CD4-positive, CD25-positive, alpha-beta regulatory T cell (primary cell): ENCODE measurements at regions not wholly inside any gene's neighbourhood (a gene's known extent, or its start where the extent isn't known, plus 50 kb on each side); places are given as distances from the start of the nearest gene placed in this dataset.

Experiments
- ATAC-seq, 2 donors: fragments of 150-1000 bp; cut with Tn5 transposase; one replicate each; pipeline ENCODE4 v1.10.0; 2021; ENCODE audit warnings: low read depth in 2 of 2, moderate number of reproducible peaks in 2 of 2, moderate library complexity in 1 of 2
- DNase-seq, 3 donors: peaks; one replicate each; pipeline versions ENCODE4 v3.0.0 to v3.0.0-alpha.2; 2012 to 2022; ENCODE audit warnings: mixed read lengths in 1 of 3
- H3K27ac ChIP-seq: one replicate; pipeline ENCODE4 v1.7.0; 2013; ENCODE audit warnings: mild to moderate bottlenecking, low read length; ENCODE audit not compliant: insufficient read depth, poor library complexity, severe bottlenecking
- H3K27me3 ChIP-seq: one replicate; pipeline ENCODE4 v1.7.0; 2013; ENCODE audit warnings: low read length; ENCODE audit not compliant: control insufficient read depth, insufficient read depth
- H3K36me3 ChIP-seq: one replicate; pipeline ENCODE4 v1.7.0; 2013; ENCODE audit warnings: mild to moderate bottlenecking, low read length, moderate library complexity; ENCODE audit not compliant: control insufficient read depth, insufficient read depth
- H3K4me1 ChIP-seq: 2 replicates; pipeline ENCODE4 v1.7.0; 2013; ENCODE audit warnings: mild to moderate bottlenecking, low read length; ENCODE audit not compliant: insufficient read depth, control insufficient read depth, poor library complexity, severe bottlenecking
- H3K4me3 ChIP-seq: one replicate; pipeline ENCODE4 v1.7.0; 2013; ENCODE audit warnings: low read depth, mild to moderate bottlenecking, low read length, moderate library complexity
- H3K9me3 ChIP-seq, 2 experiments: 1 replicate in 1 of 2; 2 replicates in 1 of 2; pipeline ENCODE4 v1.7.0; 2013; ENCODE audit warnings: low read length in 2 of 2, mild to moderate bottlenecking in 1 of 2, moderate library complexity in 1 of 2; ENCODE audit not compliant: control insufficient read depth in 2 of 2
- H3K27ac Mint-ChIP-seq, 3 donors: one replicate each; pipeline ENCODE4 v1.8.0; 2020 to 2022; ENCODE audit warnings: mild to moderate bottlenecking in 3 of 3, mixed read lengths in 3 of 3, moderate library complexity in 2 of 3
- H3K27me3 Mint-ChIP-seq: one replicate; pipeline ENCODE4 v1.8.0; 2022; ENCODE audit warnings: mild to moderate bottlenecking, mixed read lengths
- H3K36me3 Mint-ChIP-seq: one replicate; pipeline ENCODE4 v1.8.0; 2020; ENCODE audit warnings: mixed read lengths
- H3K4me1 Mint-ChIP-seq, 4 donors: one replicate each; pipeline ENCODE4 v1.8.0; 2020 to 2022; ENCODE audit warnings: mixed read lengths in 4 of 4, mild to moderate bottlenecking in 1 of 4
- H3K4me3 Mint-ChIP-seq, 4 donors: one replicate each; pipeline ENCODE4 v1.8.0; 2020 to 2022; ENCODE audit warnings: mild to moderate bottlenecking in 4 of 4, mixed read lengths in 4 of 4, moderate library complexity in 3 of 4
- H3K9me3 Mint-ChIP-seq, 7 donors: one replicate each; pipeline ENCODE4 v1.8.0; 2020 to 2022; ENCODE audit warnings: mixed read lengths in 7 of 7, mild to moderate bottlenecking in 3 of 7, moderate library complexity in 2 of 7

GRCh38 chr7:157472311-157473050 is 135.7 kb downstream of the DNAJB6 start:
- H3K36me3 Mint-ChIP-seq: peaks cover 5% of the 10 kb centered on the region
- H3K27me3 Mint-ChIP-seq: peaks cover 8% of the 10 kb centered on the region
- H3K4me1 ChIP-seq: peaks cover 22% of the 10 kb centered on the region

GRCh38 chr7:157473051-157473569 is 136.3 kb downstream of the DNAJB6 start:
- Mint-ChIP-seq H3K4me3 (peak overlapping the region in 2 of 4 donors; percentile 41 to 44), H3K27ac (peak overlapping the region in 2 of 3 donors; percentile 93 to 98), H3K36me3 (peaks cover 5% of the 10 kb centered on the region), H3K27me3 (peaks cover 8% of the 10 kb centered on the region), H3K4me1 (peaks cover 15 to 56% (median 26%) of the 10 kb centered on the region in 4 donors), H3K9me3 (peaks cover 0 to 19% (median 5%) of the 10 kb centered on the region in 7 donors)
- ATAC-seq (no peak), DNase-seq (no peak)
- peak overlapping the region; percentile 60 for H3K27ac ChIP-seq
- no peaks in the 10 kb centered on the region for H3K27me3 ChIP-seq
- peaks cover 22% of the 10 kb centered on the region for H3K4me1 ChIP-seq
- H3K36me3 ChIP-seq: no peaks in the 10 kb centered on the region
- H3K9me3 ChIP-seq: peaks cover 10 to 14% of the 10 kb centered on the region in 2 experiments
- no peak overlapping the region for H3K4me3 ChIP-seq

More at GRCh38 chr7:157472311-157473050, 135.7 kb downstream of the DNAJB6 start:
- H3K27ac Mint-ChIP-seq: peak overlapping the region; percentile 93 to 98 (median 95)
- H3K4me3 Mint-ChIP-seq: peak overlapping the region in 3 of 4 donors; percentile 39 to 77 (median 74)
- DNase-seq: no peak
- H3K27ac ChIP-seq: peak overlapping the region; percentile 60
- H3K4me1 Mint-ChIP-seq: peaks cover 11 to 50% (median 23%) of the 10 kb centered on the region in 4 donors
- H3K9me3 Mint-ChIP-seq: peaks cover 0 to 19% (median 5%) of the 10 kb centered on the region in 7 donors
- H3K27me3 ChIP-seq: no peaks in the 10 kb centered on the region
- no peaks in the 10 kb centered on the region for H3K36me3 ChIP-seq
- H3K9me3 ChIP-seq: peaks cover 10 to 14% of the 10 kb centered on the region in 2 experiments
- peak overlapping the region; percentile 66 for H3K4me3 ChIP-seq
- no peak for ATAC-seq

GRCh38 chr7:157474685-157475084 is 137.9 kb downstream of the DNAJB6 start:
- Mint-ChIP-seq H3K36me3 (peaks cover 5% of the 10 kb centered on the region), H3K27me3 (peaks cover 8% of the 10 kb centered on the region), H3K27ac (peak overlapping the region in 2 of 3 donors; percentile 11 to 81), H3K4me1 (peaks cover 16 to 69% (median 30%) of the 10 kb centered on the region in 4 donors), H3K4me3 (no peak overlapping the region), H3K9me3 (peaks cover 0 to 19% (median 5%) of the 10 kb centered on the region in 7 donors)
- H3K36me3 ChIP-seq: no peaks in the 10 kb centered on the region
- peaks cover 22% of the 10 kb centered on the region for H3K4me1 ChIP-seq
- DNase-seq (no peak), ATAC-seq (no peak)
- H3K27me3 ChIP-seq: no peaks in the 10 kb centered on the region
- H3K27ac ChIP-seq: no peak overlapping the region
- H3K4me3 ChIP-seq: no peak overlapping the region
- peaks cover 10 to 14% of the 10 kb centered on the region in 2 experiments for H3K9me3 ChIP-seq

GRCh38 chr7:157475095-157475494 is 138.3 kb downstream of the DNAJB6 start:
- H3K27me3 ChIP-seq: no peaks in the 10 kb centered on the region
- no peak overlapping the region for H3K4me3 ChIP-seq
- DNase-seq (no peak), ATAC-seq (no peak)
- Mint-ChIP-seq H3K4me1 (peaks cover 16 to 69% (median 30%) of the 10 kb centered on the region in 4 donors), H3K9me3 (peaks cover 0 to 19% (median 5%) of the 10 kb centered on the region in 7 donors), H3K36me3 (peaks cover 5% of the 10 kb centered on the region), H3K27me3 (peaks cover 8% of the 10 kb centered on the region), H3K4me3 (no peak overlapping the region), H3K27ac (peak overlapping the region in 2 of 3 donors; percentile 11 to 81)
- peaks cover 10 to 14% of the 10 kb centered on the region in 2 experiments for H3K9me3 ChIP-seq
- no peak overlapping the region for H3K27ac ChIP-seq
- H3K36me3 ChIP-seq: no peaks in the 10 kb centered on the region
- peaks cover 22% of the 10 kb centered on the region for H3K4me1 ChIP-seq

- H3K27me3 Mint-ChIP-seq: peaks cover 8% of the 10 kb centered on the region
- no peak overlapping the region for H3K4me3 ChIP-seq
- peak overlapping the region in 2 of 3 donors; percentile 41 to 81 for H3K27ac Mint-ChIP-seq
- H3K4me1 ChIP-seq: peaks cover 22% of the 10 kb centered on the region
- H3K4me1 Mint-ChIP-seq: peaks cover 16 to 68% (median 30%) of the 10 kb centered on the region in 4 donors
- H3K9me3 ChIP-seq: peaks cover 10 to 14% of the 10 kb centered on the region in 2 experiments
- DNase-seq (no peak), ATAC-seq (no peak)
- peaks cover 5% of the 10 kb centered on the region for H3K36me3 Mint-ChIP-seq
- peaks cover 0 to 19% (median 5%) of the 10 kb centered on the region in 7 donors for H3K9me3 Mint-ChIP-seq
- no peaks in the 10 kb centered on the region for H3K27me3 ChIP-seq
- no peak overlapping the region for H3K27ac ChIP-seq
- no peaks in the 10 kb centered on the region for H3K36me3 ChIP-seq
- no peak overlapping the region for H3K4me3 Mint-ChIP-seq
These were observed 138.8 kb downstream of the DNAJB6 start for GRCh38 chr7:157475601-157476000.

GRCh38 chr7:157476201-157476600 is 139.4 kb downstream of the DNAJB6 start:
- H3K27ac Mint-ChIP-seq: peak overlapping the region in 1 of 3 donors; percentile 11
- H3K4me1 ChIP-seq: peaks cover 17% of the 10 kb centered on the region
- no peak for ATAC-seq

GRCh38 chr7:157476654-157477549 is 140.1 kb downstream of the DNAJB6 start:
- Mint-ChIP-seq H3K4me1 (peaks cover 12 to 55% (median 22%) of the 10 kb centered on the region in 4 donors), H3K27me3 (peaks cover 8% of the 10 kb centered on the region)

More at GRCh38 chr7:157476201-157476600, 139.4 kb downstream of the DNAJB6 start:
- no peak for DNase-seq
- no peak overlapping the region for H3K27ac ChIP-seq
- Mint-ChIP-seq H3K27me3 (peaks cover 8% of the 10 kb centered on the region), H3K9me3 (peaks cover 0 to 19% (median 5%) of the 10 kb centered on the region in 7 donors), H3K36me3 (peaks cover 5% of the 10 kb centered on the region), H3K4me1 (peaks cover 16 to 62% (median 26%) of the 10 kb centered on the region in 4 donors), H3K4me3 (no peak overlapping the region)
- H3K9me3 ChIP-seq: peaks cover 10 to 14% of the 10 kb centered on the region in 2 experiments
- H3K27me3 ChIP-seq: no peaks in the 10 kb centered on the region
- no peaks in the 10 kb centered on the region for H3K36me3 ChIP-seq
- H3K4me3 ChIP-seq: no peak overlapping the region

More at GRCh38 chr7:157476654-157477549, 140.1 kb downstream of the DNAJB6 start:
- H3K36me3 ChIP-seq: no peaks in the 10 kb centered on the region
- no peak overlapping the region for H3K27ac ChIP-seq
- ATAC-seq (no peak), DNase-seq (no peak)
- peaks cover 0 to 19% (median 5%) of the 10 kb centered on the region in 7 donors for H3K9me3 Mint-ChIP-seq
- peaks cover 5% of the 10 kb centered on the region for H3K36me3 Mint-ChIP-seq
- H3K4me3 Mint-ChIP-seq: no peak overlapping the region
- H3K9me3 ChIP-seq: peaks cover 10 to 14% of the 10 kb centered on the region in 2 experiments
- H3K4me1 ChIP-seq: peaks cover 10% of the 10 kb centered on the region
- H3K4me3 ChIP-seq: no peak overlapping the region
- H3K27ac Mint-ChIP-seq: peak overlapping the region in 2 of 3 donors; percentile 11 to 57
- no peaks in the 10 kb centered on the region for H3K27me3 ChIP-seq
